Activated naive CD4-positive, alpha-beta T cell treated with anti-CD3 and anti-CD28 coated beads for 36 hours (primary cell): ENCODE measurements at regions not wholly inside any gene's neighbourhood (a gene's known extent, or its start where the extent isn't known, plus 50 kb on each side); places are given as distances from the start of the nearest gene placed in this dataset.

Experiments used
- CTCF ChIA-PET: fragments of 350-600 bp; sonication (Branson Sonifier 250); formaldehyde crosslinking; loops from one replicate; lab custom pipeline; 2021; ENCODE audit warnings: antibody characterized with exemption; lab: Charles Lee
- DNase-seq: peaks from one replicate; pipeline ENCODE4 v3.0.0-alpha.2; 2020
- H3K27ac Mint-ChIP-seq: one replicate; pipeline ENCODE4 v1.8.0; 2021; ENCODE audit warnings: mild to moderate bottlenecking, mixed read lengths
- H3K27me3 Mint-ChIP-seq: one replicate; pipeline ENCODE4 v1.8.0; 2021; ENCODE audit warnings: low read depth, mixed read lengths
- H3K36me3 Mint-ChIP-seq: one replicate; pipeline ENCODE4 v1.8.0; 2021; ENCODE audit warnings: low read depth, mixed read lengths
- H3K4me1 Mint-ChIP-seq: one replicate; pipeline ENCODE4 v1.8.0; 2021; ENCODE audit warnings: low read depth, mixed read lengths
- H3K4me3 Mint-ChIP-seq: one replicate; pipeline ENCODE4 v1.8.0; 2021; ENCODE audit warnings: mild to moderate bottlenecking, moderate library complexity, mixed read lengths
- H3K9me3 Mint-ChIP-seq: one replicate; pipeline ENCODE4 v1.8.0; 2021; ENCODE audit warnings: mixed read lengths
- intact Hi-C: fragments of 100-400 bp; cut with micrococcal nuclease; formaldehyde crosslinking; loops from one replicate; pipeline ENCODE4 v1.15.1; 2023

DNA sequence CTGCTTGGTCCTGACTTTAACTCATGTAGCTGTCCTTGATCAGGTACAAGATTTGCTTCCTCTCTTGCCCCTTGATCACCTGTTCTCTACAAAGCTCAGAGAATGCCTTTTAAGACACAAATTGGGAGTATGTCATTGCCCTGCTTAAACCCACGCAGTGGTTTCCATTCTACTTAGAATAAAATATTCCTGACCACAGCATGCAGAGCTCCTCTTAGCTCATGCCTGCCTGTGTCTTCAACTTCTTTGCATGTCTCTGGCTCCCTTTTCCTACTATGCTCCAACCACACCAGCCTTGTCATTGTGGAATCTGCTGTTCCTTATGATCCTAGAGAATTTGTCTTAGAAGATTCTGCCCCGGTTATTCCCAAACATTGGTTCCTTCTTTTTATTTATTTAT lies 393.1 kb downstream of the RRAGC start:
- intact Hi-C loops, result no loop called here
- H3K36me3 Mint-ChIP-seq, result no peaks in the 10 kb centered on the region

DNA sequence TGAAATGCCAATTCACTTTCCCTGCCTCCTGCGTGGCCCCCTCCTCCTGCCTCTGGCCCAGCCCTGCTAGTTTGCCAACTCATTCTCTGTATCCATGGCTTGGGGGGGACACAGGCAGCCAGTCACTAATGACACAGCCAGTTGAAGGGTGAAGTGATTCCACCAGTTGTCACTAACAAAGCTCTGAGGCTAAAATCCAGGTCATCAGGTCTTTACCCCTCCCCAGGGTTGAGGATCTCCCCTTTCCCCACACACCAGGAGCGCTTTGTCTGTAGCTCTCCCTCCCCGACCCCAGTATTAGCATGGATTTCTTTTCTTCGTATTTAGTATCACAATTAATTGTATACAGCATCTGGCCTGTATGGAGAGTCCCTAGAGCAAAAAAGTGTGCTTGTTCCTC lies 394.1 kb downstream of the RRAGC start:
- intact Hi-C loops, result no loop called here
- H3K4me3 Mint-ChIP-seq, result no peak overlapping the region
- H3K4me1 Mint-ChIP-seq, result no peaks in the 10 kb centered on the region
- no peaks in the 10 kb centered on the region for H3K36me3 Mint-ChIP-seq
- no peaks in the 10 kb centered on the region for H3K9me3 Mint-ChIP-seq
- DNase-seq, result no peak
- H3K27ac Mint-ChIP-seq, result no peak overlapping the region
- CTCF ChIA-PET, result no interaction called here
- H3K27me3 Mint-ChIP-seq, result peaks cover 6% of the 10 kb centered on the region

More for the DNA sequence above, 393.1 kb downstream of the RRAGC start:
- Mint-ChIP-seq H3K27me3 (peaks cover 9% of the 10 kb centered on the region), H3K4me3 (no peak overlapping the region), H3K9me3 (no peaks in the 10 kb centered on the region), H3K4me1 (no peaks in the 10 kb centered on the region), H3K27ac (no peak overlapping the region)
- DNase-seq, result no peak
- CTCF ChIA-PET, result no interaction called here

DNA sequence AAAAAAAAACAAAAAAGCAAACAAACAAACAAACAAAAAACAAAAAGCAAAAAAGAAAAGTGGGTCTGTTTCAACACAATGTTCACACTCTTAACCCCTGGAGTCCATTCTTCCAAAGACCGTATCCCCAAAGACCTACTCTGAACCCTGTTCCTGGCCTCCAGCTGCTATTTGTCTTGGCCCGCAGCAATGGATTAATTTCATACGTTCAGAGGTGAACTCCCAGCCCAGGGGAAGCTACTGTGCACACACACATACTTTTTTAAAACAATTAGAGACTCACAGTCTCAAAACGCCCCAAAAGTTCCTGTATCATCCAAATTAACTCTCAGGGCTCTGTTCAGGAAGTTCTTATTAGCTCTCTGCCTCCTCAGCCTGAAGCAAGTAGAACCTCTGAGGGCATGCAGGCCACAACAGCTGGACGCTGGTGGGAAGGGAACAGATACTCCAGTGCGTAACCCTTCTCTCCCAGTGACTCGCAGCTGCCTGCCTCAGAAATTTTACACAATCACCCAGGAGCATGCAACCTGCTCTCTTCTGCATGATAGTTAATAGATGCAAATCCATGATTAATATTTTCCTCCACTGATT lies 395.4 kb downstream of the RRAGC start:
- H3K27ac Mint-ChIP-seq, result no peak overlapping the region
- H3K9me3 Mint-ChIP-seq, result no peaks in the 10 kb centered on the region
- no peaks in the 10 kb centered on the region for H3K4me1 Mint-ChIP-seq
- no peak overlapping the region for H3K4me3 Mint-ChIP-seq
- DNase-seq, result no peak
- intact Hi-C loops, result no loop called here
- H3K36me3 Mint-ChIP-seq, result no peaks in the 10 kb centered on the region
- H3K27me3 Mint-ChIP-seq, result peaks cover 6% of the 10 kb centered on the region
- CTCF ChIA-PET, result no interaction called here

DNA sequence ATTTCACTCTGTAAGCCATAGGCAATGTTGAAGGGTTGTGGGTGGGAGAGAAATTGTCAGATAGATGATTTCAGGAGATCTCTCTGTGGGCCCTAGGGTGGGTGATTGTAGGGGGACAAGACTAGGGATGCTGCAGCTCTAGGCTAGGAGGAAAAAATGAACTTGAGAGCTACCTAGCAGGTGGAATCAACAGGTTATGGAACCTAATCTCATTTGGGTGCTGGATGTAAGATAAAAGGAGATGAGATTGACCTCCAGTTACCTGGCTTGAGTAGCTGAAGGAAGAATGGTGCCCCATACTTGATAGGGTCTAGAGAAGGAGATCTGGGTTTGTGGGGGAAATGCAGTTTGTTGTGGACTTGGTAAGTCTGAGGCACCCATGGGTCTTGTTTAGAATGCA lies 396.5 kb downstream of the RRAGC start:
- H3K27ac Mint-ChIP-seq, result no peak overlapping the region
- no peaks in the 10 kb centered on the region for H3K9me3 Mint-ChIP-seq
- no peaks in the 10 kb centered on the region for H3K36me3 Mint-ChIP-seq
- H3K27me3 Mint-ChIP-seq, result peaks cover 4% of the 10 kb centered on the region
- no peak for DNase-seq
- H3K4me1 Mint-ChIP-seq, result no peaks in the 10 kb centered on the region
- no peak overlapping the region for H3K4me3 Mint-ChIP-seq
- intact Hi-C loops, result no loop called here
- CTCF ChIA-PET, result no interaction called here

DNA sequence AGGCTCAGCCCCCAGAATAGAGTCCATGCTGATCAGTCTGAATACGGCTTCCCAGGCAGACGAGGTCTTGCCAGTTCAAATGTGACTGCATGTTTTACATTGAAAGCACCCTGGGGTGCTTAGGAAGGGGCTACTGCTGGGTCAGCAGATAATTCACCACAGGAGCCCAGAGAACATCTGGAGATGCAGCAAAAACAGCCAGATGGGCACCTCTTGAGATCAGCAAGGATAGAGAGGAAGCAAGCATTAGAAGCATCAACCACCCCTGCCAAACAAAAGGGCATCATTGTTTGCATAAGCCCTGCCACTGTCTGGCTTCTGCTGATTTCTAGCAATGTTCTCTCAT lies 403.1 kb downstream of the RRAGC start:
- intact Hi-C loops, result no loop called here
- Mint-ChIP-seq H3K27ac (no peak overlapping the region), H3K27me3 (no peaks in the 10 kb centered on the region), H3K4me1 (no peaks in the 10 kb centered on the region), H3K9me3 (no peaks in the 10 kb centered on the region), H3K4me3 (no peak overlapping the region), H3K36me3 (no peaks in the 10 kb centered on the region)
- CTCF ChIA-PET, result no interaction called here
- no peak for DNase-seq

DNA sequence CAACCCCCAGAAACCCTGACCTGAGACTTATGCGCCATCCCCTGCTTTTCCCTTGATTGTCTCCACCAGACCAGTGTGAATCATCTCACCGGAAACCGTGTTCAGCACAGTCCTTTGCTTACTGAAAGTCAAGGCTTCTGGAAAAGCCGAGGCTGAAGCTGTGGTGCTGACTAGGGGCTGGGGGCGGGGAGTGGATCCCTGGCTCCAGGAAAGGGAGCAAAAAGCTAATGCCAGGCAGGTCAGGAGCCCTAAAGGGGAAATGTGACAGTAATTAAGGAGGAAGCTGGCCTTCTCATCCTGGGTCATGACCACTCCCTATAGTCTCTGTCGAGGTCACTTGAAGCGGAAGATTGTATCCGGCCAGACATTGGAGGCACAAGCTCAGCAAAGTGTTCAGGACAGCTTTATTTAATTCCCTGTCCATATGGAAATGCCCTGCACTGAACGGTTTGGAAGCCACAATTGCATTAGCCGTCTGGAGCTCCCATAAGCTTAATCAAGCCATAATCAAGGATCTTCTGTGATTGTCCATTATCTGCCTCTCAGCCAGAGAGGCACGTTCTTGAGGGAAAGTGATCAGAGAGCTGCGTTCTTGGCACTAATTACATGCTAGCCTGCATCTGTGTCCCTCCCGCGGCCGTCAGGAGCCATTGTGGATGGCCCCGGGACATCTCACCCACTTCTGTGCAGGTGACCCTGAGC lies 403.6 kb downstream of the RRAGC start:
- Mint-ChIP-seq H3K27me3 (no peaks in the 10 kb centered on the region), H3K4me3 (no peak overlapping the region), H3K4me1 (no peaks in the 10 kb centered on the region), H3K9me3 (no peaks in the 10 kb centered on the region), H3K36me3 (no peaks in the 10 kb centered on the region), H3K27ac (no peak overlapping the region)
- DNase-seq, result no peak
- CTCF ChIA-PET, result no interaction called here
- intact Hi-C loops, result no loop called here

DNA sequence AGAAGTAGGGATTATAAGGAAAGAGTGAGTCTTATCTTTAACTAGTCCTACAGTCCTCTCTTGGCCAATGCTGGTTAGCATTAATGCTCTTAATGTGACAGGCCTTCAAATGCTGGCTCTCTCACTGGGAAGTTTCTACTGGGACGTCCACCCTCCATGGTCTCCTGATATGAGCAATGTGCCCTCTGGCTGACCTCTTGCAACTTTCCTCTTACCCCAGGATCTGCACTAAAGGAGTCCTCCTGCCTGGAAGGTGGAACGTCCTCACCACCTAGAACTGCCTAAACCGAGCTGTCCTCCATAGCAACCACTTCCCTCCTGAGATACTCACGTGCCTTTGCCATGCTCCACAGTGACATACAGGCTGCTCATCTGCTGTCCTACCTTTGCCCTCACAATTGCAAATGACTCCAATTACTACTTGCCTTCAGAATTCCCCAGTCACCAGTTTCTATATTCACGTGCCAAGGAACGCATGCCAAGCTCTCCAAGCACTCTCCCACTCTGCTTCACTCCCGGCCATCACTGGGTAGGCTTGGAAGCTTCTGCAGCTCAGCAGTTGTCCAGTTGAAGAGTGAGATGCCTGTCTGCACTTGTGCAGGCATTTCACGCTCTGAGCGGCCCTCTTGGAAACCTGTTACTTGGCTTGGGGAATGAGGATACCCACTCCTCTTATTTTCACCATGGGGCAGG lies 404.7 kb downstream of the RRAGC start:
- intact Hi-C loops, result no loop called here
- H3K4me3 Mint-ChIP-seq, result no peak overlapping the region
- H3K36me3 Mint-ChIP-seq, result no peaks in the 10 kb centered on the region
- no peak for DNase-seq
- H3K27ac Mint-ChIP-seq, result no peak overlapping the region
- no peaks in the 10 kb centered on the region for H3K27me3 Mint-ChIP-seq
- no peaks in the 10 kb centered on the region for H3K4me1 Mint-ChIP-seq
- H3K9me3 Mint-ChIP-seq, result no peaks in the 10 kb centered on the region
- CTCF ChIA-PET, result no interaction called here

DNA sequence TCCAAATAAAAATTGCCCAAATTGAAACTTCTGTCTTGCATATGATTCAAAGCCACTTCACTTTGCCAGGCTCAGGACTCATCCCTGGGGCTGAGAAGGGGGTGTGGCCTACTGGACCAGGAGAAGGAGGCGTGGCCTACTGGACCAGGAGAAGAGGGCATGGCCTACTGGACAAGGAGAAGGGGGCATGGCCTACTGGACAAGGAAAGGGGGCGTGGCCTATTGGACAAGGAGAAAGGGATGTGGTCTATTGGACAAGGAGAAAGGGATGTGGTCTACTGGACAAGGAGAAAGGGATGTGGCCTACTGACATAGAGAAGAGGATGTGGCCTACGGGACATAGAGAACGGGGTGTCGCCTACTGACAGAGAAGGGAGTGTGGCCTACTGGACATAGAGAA lies 405.3 kb downstream of the RRAGC start:
- Mint-ChIP-seq H3K36me3 (no peaks in the 10 kb centered on the region), H3K4me3 (no peak overlapping the region), H3K4me1 (no peaks in the 10 kb centered on the region), H3K27me3 (no peaks in the 10 kb centered on the region), H3K9me3 (no peaks in the 10 kb centered on the region), H3K27ac (no peak overlapping the region)
- intact Hi-C loops, result no loop called here
- DNase-seq, result no peak
- CTCF ChIA-PET, result no interaction called here

DNA sequence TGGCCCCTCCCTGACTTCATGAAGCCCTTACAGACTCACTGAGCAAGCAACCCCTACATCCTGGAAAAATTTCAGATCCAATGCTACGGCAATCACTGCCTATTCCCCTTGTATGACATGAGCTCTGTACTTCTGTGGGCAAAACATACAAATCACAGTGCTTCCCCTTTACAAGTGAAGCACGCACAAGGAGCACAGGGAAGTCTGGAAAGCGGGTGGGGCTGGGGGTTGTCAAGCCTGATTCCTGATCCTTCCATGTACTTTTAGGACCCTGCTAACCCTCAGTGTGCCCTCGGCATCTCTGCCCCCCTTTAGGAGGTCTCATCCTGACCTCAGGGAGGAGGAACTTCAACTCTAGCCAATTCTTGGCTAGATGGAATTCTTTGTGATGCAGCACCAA lies 405.7 kb upstream of the POU3F1 start:
- DNase-seq, result no peak
- H3K4me1 Mint-ChIP-seq, result no peaks in the 10 kb centered on the region
- no peaks in the 10 kb centered on the region for H3K36me3 Mint-ChIP-seq
- CTCF ChIA-PET, result no interaction called here
- intact Hi-C loops, result no loop called here
- no peak overlapping the region for H3K4me3 Mint-ChIP-seq
- no peaks in the 10 kb centered on the region for H3K27me3 Mint-ChIP-seq
- no peak overlapping the region for H3K27ac Mint-ChIP-seq
- H3K9me3 Mint-ChIP-seq, result no peaks in the 10 kb centered on the region

DNA sequence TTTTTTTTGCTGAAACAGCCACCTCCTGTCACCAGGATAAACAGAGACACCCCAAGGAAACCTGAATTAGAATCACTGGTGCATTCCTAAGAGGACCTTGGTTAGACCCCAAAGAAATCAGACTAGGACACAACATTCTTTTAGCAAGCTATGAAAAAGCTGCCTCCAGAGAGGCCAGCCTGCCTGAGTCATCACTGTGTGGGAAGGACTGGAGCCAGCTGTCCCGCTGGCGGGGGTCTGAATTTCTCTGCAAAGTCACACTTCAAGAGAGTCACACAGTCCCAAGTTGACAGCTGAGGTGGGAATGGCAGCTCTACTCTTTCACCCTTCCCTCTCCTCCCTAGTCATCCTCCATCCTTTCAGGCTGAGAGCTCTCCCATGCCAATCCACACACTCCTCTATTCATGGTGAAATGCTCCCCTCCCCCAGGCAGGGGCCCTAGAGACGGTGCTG lies 405.0 kb upstream of the POU3F1 start:
- intact Hi-C loops, result no loop called here
- no peak overlapping the region for H3K4me3 Mint-ChIP-seq
- H3K36me3 Mint-ChIP-seq, result no peaks in the 10 kb centered on the region
- H3K4me1 Mint-ChIP-seq, result no peaks in the 10 kb centered on the region
- no peak overlapping the region for H3K27ac Mint-ChIP-seq
- H3K9me3 Mint-ChIP-seq, result no peaks in the 10 kb centered on the region
- CTCF ChIA-PET, result interaction anchor here (0.6 kb wide), 1 partner anchor 368 kb away, joined by 4 read pairs; no protein-coding TSS in a partner anchor
- DNase-seq, result no peak
- H3K27me3 Mint-ChIP-seq, result no peaks in the 10 kb centered on the region

DNA sequence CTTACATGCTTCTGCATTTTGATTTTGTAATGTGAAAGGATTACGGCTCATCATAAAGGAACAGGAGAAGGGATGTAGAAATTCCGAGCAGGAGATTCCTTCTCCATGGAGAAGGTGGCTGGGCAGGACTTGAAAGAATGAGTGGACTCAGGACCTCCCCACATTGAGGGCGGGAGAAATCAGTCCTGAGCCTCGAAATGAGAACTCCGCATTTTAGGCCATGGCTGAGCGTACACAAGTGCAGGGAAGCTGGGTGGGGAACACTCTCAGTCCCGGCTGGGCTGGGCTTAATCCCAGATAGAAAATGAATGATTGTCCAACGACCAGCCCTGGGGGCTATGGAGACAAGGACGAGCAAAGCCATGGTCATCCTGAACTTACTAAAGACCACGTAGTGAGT lies 402.3 kb upstream of the POU3F1 start:
- intact Hi-C loops, result no loop called here
- CTCF ChIA-PET, result no interaction called here
- no peak overlapping the region for H3K4me3 Mint-ChIP-seq
- no peaks in the 10 kb centered on the region for H3K36me3 Mint-ChIP-seq
- H3K27ac Mint-ChIP-seq, result no peak overlapping the region
- no peak for DNase-seq
- no peaks in the 10 kb centered on the region for H3K9me3 Mint-ChIP-seq
- H3K27me3 Mint-ChIP-seq, result peaks cover 14% of the 10 kb centered on the region
- H3K4me1 Mint-ChIP-seq, result no peaks in the 10 kb centered on the region

DNA sequence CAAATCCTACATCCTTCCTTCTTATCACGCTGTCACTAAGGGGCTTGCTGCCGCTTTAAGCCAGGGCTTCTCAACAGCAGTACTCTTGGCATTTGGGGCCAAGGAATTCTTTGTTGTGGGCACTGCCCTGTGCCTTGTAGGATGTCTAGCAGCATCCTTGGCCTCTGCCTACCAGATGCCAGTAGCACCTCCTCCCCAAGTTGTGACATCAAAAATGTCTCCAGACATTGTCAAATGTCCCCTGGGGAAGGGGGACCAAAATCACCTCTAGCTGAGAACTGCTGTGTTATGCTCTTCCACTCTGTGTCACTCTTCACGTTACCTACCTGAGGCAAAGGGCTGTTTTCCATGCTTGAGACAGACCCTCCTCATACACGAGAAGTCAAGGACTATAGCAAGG lies 400.3 kb upstream of the POU3F1 start:
- peaks cover 18% of the 10 kb centered on the region for H3K27me3 Mint-ChIP-seq
- CTCF ChIA-PET, result no interaction called here
- no peaks in the 10 kb centered on the region for H3K36me3 Mint-ChIP-seq
- no peaks in the 10 kb centered on the region for H3K4me1 Mint-ChIP-seq
- H3K4me3 Mint-ChIP-seq, result no peak overlapping the region
- H3K27ac Mint-ChIP-seq, result no peak overlapping the region
- intact Hi-C loops, result no loop called here
- H3K9me3 Mint-ChIP-seq, result peaks cover 2% of the 10 kb centered on the region
- no peak for DNase-seq
